ENCODE measurements at regions not wholly inside any gene's neighbourhood (a gene's known extent, or its start where the extent isn't known, plus 50 kb on each side); places are given as distances from the start of the nearest gene placed in this dataset.

- DNase-seq (ENCODE audit: low read depth) = no peak
- Histone ChIP-seq H3K36me3 (ENCODE audit: control insufficient read depth, insufficient read depth, low read length) (no peaks in the 10 kb centered on the region), H3K4me3 (ENCODE audit: low read depth, low read length) (no peak overlapping the region), H3K27me3 (ENCODE audit: control insufficient read depth, insufficient read depth, low read length) (no peaks in the 10 kb centered on the region)
- no peak for FAIRE-seq
- TF ChIP-seq CTCF (IDR thresholded peaks at IDR 0.05; ENCODE audit: insufficient read depth, low read length, severe bottlenecking) = no peak
Observed at GRCh38 chr4:13316354-13316753, 167.8 kb downstream of the RAB28 start.

GRCh38 chr4:13313856-13314255, 170.3 kb downstream of the RAB28 start:
- H3K36me3 ChIP-seq (ENCODE audit: control insufficient read depth, insufficient read depth, low read length) = no peaks in the 10 kb centered on the region
- DNase-seq (ENCODE audit: low read depth) (no peak), FAIRE-seq (no peak)
- no peak for TF ChIP-seq CTCF (IDR thresholded peaks at IDR 0.05; ENCODE audit: insufficient read depth, low read length, severe bottlenecking)
- H3K4me3 ChIP-seq (ENCODE audit: low read depth, low read length) = no peak overlapping the region
- no peaks in the 10 kb centered on the region for H3K27me3 ChIP-seq (ENCODE audit: control insufficient read depth, insufficient read depth, low read length)

GRCh38 chr4:13312264-13312663, 171.9 kb downstream of the RAB28 start:
- FAIRE-seq (no peak), DNase-seq (ENCODE audit: low read depth) (no peak)
- Histone ChIP-seq H3K27me3 (ENCODE audit: control insufficient read depth, insufficient read depth, low read length) (no peaks in the 10 kb centered on the region), H3K4me3 (ENCODE audit: low read depth, low read length) (no peak overlapping the region), H3K36me3 (ENCODE audit: control insufficient read depth, insufficient read depth, low read length) (no peaks in the 10 kb centered on the region)
- no peak for TF ChIP-seq CTCF (IDR thresholded peaks at IDR 0.05; ENCODE audit: insufficient read depth, low read length, severe bottlenecking)

- DNase-seq (ENCODE audit: low read depth) = peak; percentile 74
- Histone ChIP-seq H3K27me3 (ENCODE audit: control insufficient read depth, insufficient read depth, low read length) (no peaks in the 10 kb centered on the region), H3K36me3 (ENCODE audit: control insufficient read depth, insufficient read depth, low read length) (no peaks in the 10 kb centered on the region), H3K4me3 (ENCODE audit: low read depth, low read length) (no peak overlapping the region)
- TF ChIP-seq CTCF (IDR thresholded peaks at IDR 0.05; ENCODE audit: insufficient read depth, low read length, severe bottlenecking) = no peak
- no peak for FAIRE-seq
Observed at GRCh38 chr4:13309751-13310150, 174.4 kb downstream of the RAB28 start.

- FAIRE-seq (no peak), DNase-seq (ENCODE audit: low read depth) (no peak)
- H3K36me3 ChIP-seq (ENCODE audit: control insufficient read depth, insufficient read depth, low read length) = no peaks in the 10 kb centered on the region
- H3K27me3 ChIP-seq (ENCODE audit: control insufficient read depth, insufficient read depth, low read length) = no peaks in the 10 kb centered on the region
- no peak overlapping the region for H3K4me3 ChIP-seq (ENCODE audit: low read depth, low read length)
- TF ChIP-seq CTCF (IDR thresholded peaks at IDR 0.05; ENCODE audit: insufficient read depth, low read length, severe bottlenecking) = no peak
Observed at GRCh38 chr4:13306356-13306755, 177.8 kb downstream of the RAB28 start.

GRCh38 chr4:13302876-13303275, 181.3 kb downstream of the RAB28 start:
- H3K27me3 ChIP-seq (ENCODE audit: control insufficient read depth, insufficient read depth, low read length) = no peaks in the 10 kb centered on the region
- TF ChIP-seq CTCF (IDR thresholded peaks at IDR 0.05; ENCODE audit: insufficient read depth, low read length, severe bottlenecking) = no peak
- H3K4me3 ChIP-seq (ENCODE audit: low read depth, low read length) = no peak overlapping the region
- DNase-seq (ENCODE audit: low read depth) (no peak), FAIRE-seq (no peak)
- H3K36me3 ChIP-seq (ENCODE audit: control insufficient read depth, insufficient read depth, low read length) = no peaks in the 10 kb centered on the region

Data from bronchial epithelial cell (primary cell).